ENCODE measurements at regions not wholly inside any gene's neighbourhood (a gene's known extent, or its start where the extent isn't known, plus 50 kb on each side); places are given as distances from the start of the nearest gene placed in this dataset.

GRCh38 chr18:38368246-38368645 is 802.6 kb upstream of the CELF4 start:
- TF ChIP-seq CTCF (conservative IDR thresholded peaks at IDR 0.05; ENCODE audit: low read depth in 2 of 2), result no peak
- TF ChIP-seq EZH2 (IDR thresholded peaks at IDR 0.05; ENCODE audit: low read depth, unreplicated experiment), result no peak
- no peak for TF ChIP-seq POLR2AphosphoS5 (IDR thresholded peaks at IDR 0.05; ENCODE audit: low read depth)
- TF ChIP-seq EZH2phosphoT487 (IDR thresholded peaks at IDR 0.05; ENCODE audit: unreplicated experiment), result no peak
- no peak for TF ChIP-seq REST (IDR thresholded peaks at IDR 0.05; ENCODE audit: unreplicated experiment)
- TF ChIP-seq ZNF114 (CRISPR knock-in tag; IDR thresholded peaks at IDR 0.05), result no peak
- TF ChIP-seq ZNF331 (CRISPR knock-in tag; IDR thresholded peaks at IDR 0.05; ENCODE audit: low read depth), result no peak
- TF ChIP-seq ETS1 (IDR thresholded peaks at IDR 0.05), result no peak
- no peak for TF ChIP-seq NANOG (IDR thresholded peaks at IDR 0.05; ENCODE audit: borderline replicate concordance)
- no peak for TF ChIP-seq CREB1 (CRISPR knock-in tag; IDR thresholded peaks at IDR 0.05; ENCODE audit: low read depth)
- no peak for TF ChIP-seq STAT1 (IDR thresholded peaks at IDR 0.05; ENCODE audit: unreplicated experiment)
- TF ChIP-seq ZNF462 (CRISPR knock-in tag; IDR thresholded peaks at IDR 0.05), result no peak
- no peak for TF ChIP-seq JUNB (IDR thresholded peaks at IDR 0.05; ENCODE audit: unreplicated experiment)

Measured in GM23338 (cell line).